Liver (tissue), 8 donors: ENCODE measurements at regions not wholly inside any gene's neighbourhood (a gene's known extent, or its start where the extent isn't known, plus 50 kb on each side); places are given as distances from the start of the nearest gene placed in this dataset.

ENCODE experiments used
- DNase-seq: peaks from one replicate; pipeline ENCODE4 v3.0.0-alpha.2; 2017; ENCODE audit warnings: low spot score
- H3K27ac ChIP-seq, 2 donors: one replicate each; pipeline ENCODE4 v1.7.0; 2013; ENCODE audit warnings: inconsistent platforms in 2 of 2, low read length in 2 of 2, control low read depth in 1 of 2, low read depth in 1 of 2, mild to moderate bottlenecking in 1 of 2
- H3K27me3 ChIP-seq, 4 donors: one replicate each; pipeline versions ENCODE4 v1.6.1 to v1.7.0; 2013; ENCODE audit warnings: low read length in 3 of 4, inconsistent platforms in 1 of 4, mild to moderate bottlenecking in 1 of 4, moderate library complexity in 1 of 4; ENCODE audit not compliant: control insufficient read depth in 4 of 4, insufficient read depth in 4 of 4
- H3K36me3 ChIP-seq, 4 donors: one replicate each; pipeline versions ENCODE4 v1.6.1 to v1.7.0; 2013; ENCODE audit warnings: low read length in 3 of 4, mild to moderate bottlenecking in 3 of 4, low read depth in 1 of 4, moderate library complexity in 1 of 4; ENCODE audit not compliant: control insufficient read depth in 4 of 4, insufficient read depth in 3 of 4
- H3K4me1 ChIP-seq, 4 donors: one replicate each; pipeline versions ENCODE4 v1.6.1 to v1.7.0; 2013; ENCODE audit warnings: low read length in 3 of 4, mild to moderate bottlenecking in 3 of 4, moderate library complexity in 1 of 4; ENCODE audit not compliant: control insufficient read depth in 4 of 4, insufficient read depth in 4 of 4
- H3K4me3 ChIP-seq, 3 donors: one replicate each; pipeline versions ENCODE4 v1.6.1 to v1.7.0; 2013; ENCODE audit warnings: low read length in 3 of 3, control low read depth in 1 of 3, low read depth in 1 of 3, mild to moderate bottlenecking in 1 of 3
- H3K9ac ChIP-seq, 2 donors: one replicate each; pipeline ENCODE4 v1.7.0; 2013; ENCODE audit warnings: low read length in 2 of 2, mild to moderate bottlenecking in 2 of 2, moderate library complexity in 2 of 2, control low read depth in 1 of 2, low read depth in 1 of 2
- H3K9me3 ChIP-seq, 4 donors: one replicate each; pipeline versions ENCODE4 v1.6.1 to v1.7.0; 2013; ENCODE audit warnings: low read length in 3 of 4; ENCODE audit not compliant: control insufficient read depth in 4 of 4
- ATF3 ChIP-seq: IDR thresholded peaks from 2 replicates; pipeline ENCODE4 v1.6.1; 2016; ENCODE audit warnings: antibody characterized with exemption
- EGR1 ChIP-seq, 2 donors: IDR thresholded peaks; 2 replicates each; pipeline ENCODE4 v1.6.1; 2016 to 2018; ENCODE audit warnings: antibody characterized with exemption in 2 of 2, low read depth in 2 of 2
- FOXA1 ChIP-seq: IDR thresholded peaks from 2 replicates; pipeline ENCODE4 v1.6.1; 2016; ENCODE audit warnings: antibody characterized with exemption
- FOXA2 ChIP-seq: IDR thresholded peaks from 2 replicates; pipeline ENCODE4 v1.6.1; 2016; ENCODE audit warnings: antibody characterized with exemption
- GABPA ChIP-seq, 2 donors: IDR thresholded peaks in 1 of 2; conservative IDR thresholded peaks in 1 of 2; 2 replicates each; pipeline ENCODE4 v1.6.1; 2016; ENCODE audit warnings: antibody characterized with exemption in 2 of 2, mild to moderate bottlenecking in 1 of 2, moderate library complexity in 1 of 2
- HNF4A ChIP-seq, 2 donors: conservative IDR thresholded peaks; 2 replicates each; pipeline ENCODE4 v1.6.1; 2016; ENCODE audit warnings: antibody characterized with exemption in 2 of 2, mild to moderate bottlenecking in 2 of 2
- HNF4G ChIP-seq: IDR thresholded peaks from 2 replicates; pipeline ENCODE4 v1.6.1; 2016; ENCODE audit warnings: antibody characterized with exemption
- JUND ChIP-seq, 2 donors: IDR thresholded peaks; 2 replicates each; pipeline ENCODE4 v1.6.1; 2016; ENCODE audit warnings: antibody characterized with exemption in 2 of 2
- NR2F2 ChIP-seq: IDR thresholded peaks from 2 replicates; pipeline ENCODE4 v1.6.1; 2016; ENCODE audit warnings: antibody characterized with exemption
- RAD21 ChIP-seq, 2 donors: IDR thresholded peaks; 2 replicates each; pipeline ENCODE4 v1.6.1; 2016; ENCODE audit warnings: antibody characterized with exemption in 2 of 2, mild to moderate bottlenecking in 2 of 2
- RXRA ChIP-seq, 2 donors: IDR thresholded peaks; 2 replicates each; pipeline ENCODE4 v1.6.1; 2017 to 2018; ENCODE audit warnings: antibody characterized with exemption in 2 of 2, mild to moderate bottlenecking in 1 of 2
- SP1 ChIP-seq: IDR thresholded peaks from 2 replicates; pipeline ENCODE4 v1.6.1; 2018; ENCODE audit warnings: antibody characterized with exemption, mild to moderate bottlenecking
- TAF1 ChIP-seq: conservative IDR thresholded peaks from 2 replicates; pipeline ENCODE4 v1.6.1; 2016; ENCODE audit warnings: antibody characterized with exemption, mild to moderate bottlenecking
- YY1 ChIP-seq: IDR thresholded peaks from 2 replicates; pipeline ENCODE4 v1.6.1; 2016; ENCODE audit warnings: antibody characterized with exemption, mild to moderate bottlenecking
- WGBS: extraction: QIAGEN DNeasy Blood & Tissue Kit; methylation state at CpG from one replicate; pipeline ENCODE4 v1.1.7; 2013; 5-methylcytosine and 5-hydroxymethylcytosine counted together
- TF ChIP-seq, protein P1 (sequence below): IDR thresholded peaks from 2 replicates; pipeline ENCODE4 v1.6.1; 2016; ENCODE audit warnings: antibody characterized with exemption, mild to moderate bottlenecking
- TF ChIP-seq, protein P2 (sequence below): IDR thresholded peaks from 2 replicates; pipeline ENCODE4 v1.6.1; 2016; ENCODE audit warnings: antibody characterized with exemption
- TF ChIP-seq, protein P3 (sequence below): IDR thresholded peaks from 2 replicates; pipeline ENCODE4 v1.6.1; 2016; ENCODE audit warnings: antibody characterized with exemption
- TF ChIP-seq, protein P4 (sequence below): fragments of 150-350 bp; IDR thresholded peaks from 2 replicates; pipeline ENCODE4 v1.5.1; 2017; ENCODE audit warnings: improper control_type of control experiment, low read depth, low read length; ENCODE audit not compliant: missing input control
- donor health status: healthy.
- donor health status: healthy.
- donor health status: healthy.
- donor health status: healthy.
- donor health status: healthy.

GRCh38 chr1:56404066-56404465 lies 175.3 kb downstream of the PLPP3 start (continued):
- TF ChIP-seq, protein P1, sequence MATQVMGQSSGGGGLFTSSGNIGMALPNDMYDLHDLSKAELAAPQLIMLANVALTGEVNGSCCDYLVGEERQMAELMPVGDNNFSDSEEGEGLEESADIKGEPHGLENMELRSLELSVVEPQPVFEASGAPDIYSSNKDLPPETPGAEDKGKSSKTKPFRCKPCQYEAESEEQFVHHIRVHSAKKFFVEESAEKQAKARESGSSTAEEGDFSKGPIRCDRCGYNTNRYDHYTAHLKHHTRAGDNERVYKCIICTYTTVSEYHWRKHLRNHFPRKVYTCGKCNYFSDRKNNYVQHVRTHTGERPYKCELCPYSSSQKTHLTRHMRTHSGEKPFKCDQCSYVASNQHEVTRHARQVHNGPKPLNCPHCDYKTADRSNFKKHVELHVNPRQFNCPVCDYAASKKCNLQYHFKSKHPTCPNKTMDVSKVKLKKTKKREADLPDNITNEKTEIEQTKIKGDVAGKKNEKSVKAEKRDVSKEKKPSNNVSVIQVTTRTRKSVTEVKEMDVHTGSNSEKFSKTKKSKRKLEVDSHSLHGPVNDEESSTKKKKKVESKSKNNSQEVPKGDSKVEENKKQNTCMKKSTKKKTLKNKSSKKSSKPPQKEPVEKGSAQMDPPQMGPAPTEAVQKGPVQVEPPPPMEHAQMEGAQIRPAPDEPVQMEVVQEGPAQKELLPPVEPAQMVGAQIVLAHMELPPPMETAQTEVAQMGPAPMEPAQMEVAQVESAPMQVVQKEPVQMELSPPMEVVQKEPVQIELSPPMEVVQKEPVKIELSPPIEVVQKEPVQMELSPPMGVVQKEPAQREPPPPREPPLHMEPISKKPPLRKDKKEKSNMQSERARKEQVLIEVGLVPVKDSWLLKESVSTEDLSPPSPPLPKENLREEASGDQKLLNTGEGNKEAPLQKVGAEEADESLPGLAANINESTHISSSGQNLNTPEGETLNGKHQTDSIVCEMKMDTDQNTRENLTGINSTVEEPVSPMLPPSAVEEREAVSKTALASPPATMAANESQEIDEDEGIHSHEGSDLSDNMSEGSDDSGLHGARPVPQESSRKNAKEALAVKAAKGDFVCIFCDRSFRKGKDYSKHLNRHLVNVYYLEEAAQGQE: no peak
- TF ChIP-seq FOXA1 (no peak), ATF3 (no peak), JUND (IDR thresholded peaks at IDR 0.05) (no peak), YY1 (no peak), EGR1 (IDR thresholded peaks at IDR 0.05; ENCODE audit: low read depth in 2 of 2) (no peak)

DNA sequence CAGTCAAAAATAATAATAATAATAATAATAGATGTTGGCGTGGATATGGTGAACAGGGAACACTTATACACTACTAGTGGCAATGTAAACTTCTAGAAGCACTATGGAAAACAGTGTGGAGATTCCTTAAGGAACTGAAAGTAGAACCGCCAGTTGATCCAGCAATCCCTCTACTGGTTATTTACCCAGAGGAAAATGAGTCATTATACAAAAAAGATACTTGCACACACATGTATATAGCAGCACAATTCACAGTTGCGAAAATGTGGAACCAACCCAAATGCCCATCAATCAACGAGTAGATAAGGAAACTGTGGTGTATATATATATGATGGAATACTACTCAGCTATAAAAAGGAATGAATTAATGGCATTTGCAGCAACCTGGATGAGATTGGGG lies 176.0 kb downstream of the PLPP3 start:
- Histone ChIP-seq H3K36me3 (no peaks in the 10 kb centered on the region), H3K9ac (no peak overlapping the region), H3K4me3 (no peak overlapping the region), H3K27me3 (no peaks in the 10 kb centered on the region), H3K9me3 (no peaks in the 10 kb centered on the region), H3K4me1 (no peaks in the 10 kb centered on the region), H3K27ac (no peak overlapping the region)
- no peak for DNase-seq
- TF ChIP-seq SP1 (no peak), YY1 (no peak), JUND (IDR thresholded peaks at IDR 0.05) (no peak), TAF1 (no peak), GABPA (IDR thresholded peaks at IDR 0.05 in 1 of 2, conservative IDR thresholded peaks at IDR 0.05 in 1 of 2) (no peak), HNF4G (no peak), NR2F2 (no peak), FOXA1 (no peak), FOXA2 (no peak), HNF4A (conservative IDR thresholded peaks at IDR 0.05) (no peak), RXRA (IDR thresholded peaks at IDR 0.05) (no peak), EGR1 (IDR thresholded peaks at IDR 0.05; ENCODE audit: low read depth in 2 of 2) (no peak), RAD21 (IDR thresholded peaks at IDR 0.05) (no peak), ATF3 (no peak)
- TF ChIP-seq, protein P2, sequence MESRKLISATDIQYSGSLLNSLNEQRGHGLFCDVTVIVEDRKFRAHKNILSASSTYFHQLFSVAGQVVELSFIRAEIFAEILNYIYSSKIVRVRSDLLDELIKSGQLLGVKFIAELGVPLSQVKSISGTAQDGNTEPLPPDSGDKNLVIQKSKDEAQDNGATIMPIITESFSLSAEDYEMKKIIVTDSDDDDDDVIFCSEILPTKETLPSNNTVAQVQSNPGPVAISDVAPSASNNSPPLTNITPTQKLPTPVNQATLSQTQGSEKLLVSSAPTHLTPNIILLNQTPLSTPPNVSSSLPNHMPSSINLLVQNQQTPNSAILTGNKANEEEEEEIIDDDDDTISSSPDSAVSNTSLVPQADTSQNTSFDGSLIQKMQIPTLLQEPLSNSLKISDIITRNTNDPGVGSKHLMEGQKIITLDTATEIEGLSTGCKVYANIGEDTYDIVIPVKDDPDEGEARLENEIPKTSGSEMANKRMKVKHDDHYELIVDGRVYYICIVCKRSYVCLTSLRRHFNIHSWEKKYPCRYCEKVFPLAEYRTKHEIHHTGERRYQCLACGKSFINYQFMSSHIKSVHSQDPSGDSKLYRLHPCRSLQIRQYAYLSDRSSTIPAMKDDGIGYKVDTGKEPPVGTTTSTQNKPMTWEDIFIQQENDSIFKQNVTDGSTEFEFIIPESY: no peak
- TF ChIP-seq, protein P3, sequence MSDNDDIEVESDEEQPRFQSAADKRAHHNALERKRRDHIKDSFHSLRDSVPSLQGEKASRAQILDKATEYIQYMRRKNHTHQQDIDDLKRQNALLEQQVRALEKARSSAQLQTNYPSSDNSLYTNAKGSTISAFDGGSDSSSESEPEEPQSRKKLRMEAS: no peak
- TF ChIP-seq, protein P1: no peak
- TF ChIP-seq, protein P4, sequence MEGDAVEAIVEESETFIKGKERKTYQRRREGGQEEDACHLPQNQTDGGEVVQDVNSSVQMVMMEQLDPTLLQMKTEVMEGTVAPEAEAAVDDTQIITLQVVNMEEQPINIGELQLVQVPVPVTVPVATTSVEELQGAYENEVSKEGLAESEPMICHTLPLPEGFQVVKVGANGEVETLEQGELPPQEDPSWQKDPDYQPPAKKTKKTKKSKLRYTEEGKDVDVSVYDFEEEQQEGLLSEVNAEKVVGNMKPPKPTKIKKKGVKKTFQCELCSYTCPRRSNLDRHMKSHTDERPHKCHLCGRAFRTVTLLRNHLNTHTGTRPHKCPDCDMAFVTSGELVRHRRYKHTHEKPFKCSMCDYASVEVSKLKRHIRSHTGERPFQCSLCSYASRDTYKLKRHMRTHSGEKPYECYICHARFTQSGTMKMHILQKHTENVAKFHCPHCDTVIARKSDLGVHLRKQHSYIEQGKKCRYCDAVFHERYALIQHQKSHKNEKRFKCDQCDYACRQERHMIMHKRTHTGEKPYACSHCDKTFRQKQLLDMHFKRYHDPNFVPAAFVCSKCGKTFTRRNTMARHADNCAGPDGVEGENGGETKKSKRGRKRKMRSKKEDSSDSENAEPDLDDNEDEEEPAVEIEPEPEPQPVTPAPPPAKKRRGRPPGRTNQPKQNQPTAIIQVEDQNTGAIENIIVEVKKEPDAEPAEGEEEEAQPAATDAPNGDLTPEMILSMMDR: no peak
- 92% methylated on average over 4 of the region's 4 CpGs for WGBS
